Neuronal stem cell (in vitro differentiated cells): ENCODE measurements at regions not wholly inside any gene's neighbourhood (a gene's known extent, or its start where the extent isn't known, plus 50 kb on each side); places are given as distances from the start of the nearest gene placed in this dataset.
A peak's percentile ranks its signal among the peaks of the same experiment; 100 is the strongest.

Source experiments
- DNase-seq: peaks from one replicate; pipeline ENCODE4 v3.0.0-alpha.2; 2013; ENCODE audit warnings: low spot score
- H2AFZ ChIP-seq: one replicate; pipeline ENCODE4 v1.6.1; 2013; ENCODE audit warnings: mild to moderate bottlenecking, low read length, inconsistent platforms
- H2AK5ac ChIP-seq: 2 replicates; pipeline ENCODE4 v1.6.1; 2013; ENCODE audit warnings: low read depth, mild to moderate bottlenecking, inconsistent platforms, low read length, moderate library complexity, mixed read lengths
- H2BK120ac ChIP-seq: 2 replicates; pipeline ENCODE4 v1.6.1; 2013; ENCODE audit warnings: low read depth, mild to moderate bottlenecking, inconsistent platforms, low read length, moderate library complexity, mixed read lengths
- H2BK12ac ChIP-seq: one replicate; pipeline ENCODE4 v1.6.1; 2013; ENCODE audit warnings: low read length, inconsistent platforms
- H2BK15ac ChIP-seq: 2 replicates; pipeline ENCODE4 v1.6.1; 2013; ENCODE audit warnings: mild to moderate bottlenecking, low read length, inconsistent platforms, mixed read lengths
- H2BK5ac ChIP-seq: one replicate; pipeline ENCODE4 v1.6.1; 2013; ENCODE audit warnings: inconsistent platforms, mild to moderate bottlenecking, low read length, moderate library complexity
- H3K14ac ChIP-seq: one replicate; pipeline ENCODE4 v1.6.1; 2013; ENCODE audit warnings: low read length, inconsistent platforms
- H3K18ac ChIP-seq: 2 replicates; pipeline ENCODE4 v1.6.1; 2013; ENCODE audit warnings: low read length, inconsistent platforms
- H3K23ac ChIP-seq: 2 replicates; pipeline ENCODE4 v1.6.1; 2013; ENCODE audit warnings: low read depth, mild to moderate bottlenecking, mixed read lengths, low read length, inconsistent platforms; ENCODE audit not compliant: poor library complexity
- H3K27ac ChIP-seq: replicated peaks from 3 replicates; pipeline ENCODE4 v1.5.1; 2013; ENCODE audit warnings: low read length, inconsistent platforms
- H3K27me3 ChIP-seq, 3 experiments: 2 replicates each; pipeline ENCODE4 v1.6.1; 2013; ENCODE audit warnings: low read length in 3 of 3, mild to moderate bottlenecking in 2 of 3, inconsistent platforms in 1 of 3, low read depth in 1 of 3, mixed read lengths in 1 of 3, moderate library complexity in 1 of 3; ENCODE audit not compliant: control insufficient read depth in 3 of 3, insufficient read depth in 3 of 3
- H3K36me3 ChIP-seq, 2 donors: replicated peaks in 1 of 2; 2 replicates each; pipeline ENCODE4 v1.6.1; 2013; ENCODE audit warnings: low read length in 2 of 2; ENCODE audit not compliant: control insufficient read depth in 2 of 2, insufficient read depth in 2 of 2
- H3K4ac ChIP-seq: 2 replicates; pipeline ENCODE4 v1.6.1; 2013; ENCODE audit warnings: inconsistent platforms, mild to moderate bottlenecking, low read length, moderate library complexity
- H3K4me1 ChIP-seq, 2 donors: 1 replicate in 1 of 2; 2 replicates in 1 of 2; pipeline ENCODE4 v1.6.1; 2013; ENCODE audit warnings: low read length in 2 of 2, low read depth in 1 of 2; ENCODE audit not compliant: control insufficient read depth in 2 of 2, insufficient read depth in 1 of 2
- H3K4me2 ChIP-seq: one replicate; pipeline ENCODE4 v1.6.1; 2013; ENCODE audit warnings: mild to moderate bottlenecking, low read length, inconsistent platforms; ENCODE audit not compliant: insufficient read depth, poor library complexity, severe bottlenecking
- H3K4me3 ChIP-seq, 2 donors: 2 replicates each; pipeline ENCODE4 v1.5.1; 2013; ENCODE audit warnings: low read length in 2 of 2, mild to moderate bottlenecking in 2 of 2, inconsistent platforms in 1 of 2, moderate library complexity in 1 of 2
- H3K79me1 ChIP-seq: one replicate; pipeline ENCODE4 v1.6.1; 2013; ENCODE audit warnings: low read depth, mild to moderate bottlenecking, inconsistent platforms, low read length, moderate library complexity
- H3K9ac ChIP-seq: one replicate; pipeline ENCODE4 v1.6.1; 2013; ENCODE audit warnings: mild to moderate bottlenecking, low read depth, low read length, inconsistent platforms; ENCODE audit not compliant: poor library complexity
- H3K9me3 ChIP-seq, 2 donors: replicated peaks in 1 of 2; 2 replicates each; pipeline versions ENCODE3 to v1.6.1; 2013; ENCODE audit warnings: low read length in 2 of 2, mild to moderate bottlenecking in 2 of 2, inconsistent platforms in 1 of 2, low read depth in 1 of 2, mixed read lengths in 1 of 2, moderate library complexity in 1 of 2; ENCODE audit not compliant: control insufficient read depth in 2 of 2, insufficient read depth in 1 of 2
- H4K8ac ChIP-seq: one replicate; pipeline ENCODE4 v1.6.1; 2013; ENCODE audit warnings: low read depth, mild to moderate bottlenecking, inconsistent platforms, low read length, moderate library complexity
- H4K91ac ChIP-seq: one replicate; pipeline ENCODE4 v1.6.1; 2013; ENCODE audit warnings: low read length, low read depth, mild to moderate bottlenecking, inconsistent platforms; ENCODE audit not compliant: poor library complexity
- WGBS, 2 donors: extraction: QIAGEN DNeasy Blood & Tissue Kit; methylation state at CpG; one replicate each; pipeline ENCODE4 v1.1.7; 2013; ENCODE audit warnings: missing lambda C conversion rate in 2 of 2, mixed read lengths in 1 of 2; ENCODE audit not compliant: insufficient read length in 2 of 2, insufficient replicate concordance in 1 of 2; ENCODE audit errors: extremely low coverage in 2 of 2; 5-methylcytosine and 5-hydroxymethylcytosine counted together

DNA sequence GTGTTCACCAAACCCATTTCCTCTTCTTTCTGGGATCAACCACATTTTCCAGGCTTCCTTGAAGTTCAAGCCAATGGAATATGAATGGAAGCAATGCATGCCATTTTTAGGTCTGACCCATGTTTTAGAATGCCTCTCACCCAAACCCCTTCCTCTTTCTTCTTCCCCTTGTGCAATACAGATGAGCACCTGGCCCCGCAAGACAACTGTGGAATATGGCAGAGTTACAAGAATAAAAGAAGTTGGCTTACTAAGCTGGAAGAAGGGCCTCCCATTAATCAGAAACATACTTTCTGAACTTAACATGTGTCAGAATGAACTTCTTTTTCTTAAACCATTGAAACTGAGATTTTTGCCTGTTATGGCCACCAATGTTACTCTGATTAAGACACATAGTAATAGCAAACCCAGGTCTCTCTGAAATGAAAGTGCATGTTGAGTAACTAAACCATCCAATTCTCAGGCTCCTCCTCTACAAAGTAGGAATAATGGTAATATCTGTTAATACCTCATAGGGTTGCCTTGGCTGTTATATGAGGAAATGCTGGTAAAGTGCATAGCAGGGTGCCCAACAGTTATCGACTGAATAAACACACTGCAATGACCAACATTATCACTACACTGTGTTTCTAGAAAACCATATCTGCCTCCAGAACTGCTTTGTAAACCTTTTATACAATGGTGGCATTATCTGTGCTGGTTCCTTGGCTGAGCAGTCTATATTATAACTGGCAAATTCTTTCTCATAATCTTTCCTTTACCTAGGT lies 382.2 kb upstream of the NRP1 start:
- Histone ChIP-seq H3K4ac (no peak overlapping the region), H3K4me3 (no peak overlapping the region), H4K8ac (no peak overlapping the region), H2BK5ac (no peak overlapping the region), H3K9me3 (peaks cover 3 to 18% of the 10 kb centered on the region in 2 donors), H3K27ac (no peak overlapping the region), H3K79me1 (no peaks in the 10 kb centered on the region), H2BK12ac (no peak overlapping the region), H3K18ac (no peak overlapping the region), H3K14ac (no peak overlapping the region), H3K4me2 (no peak overlapping the region), H3K23ac (no peak overlapping the region), H3K36me3 (no peaks in the 10 kb centered on the region), H3K9ac (no peak overlapping the region), H3K27me3 (no peaks in the 10 kb centered on the region), H3K4me1 (peaks cover 2 to 3% of the 10 kb centered on the region in 2 donors), H2AK5ac (no peak overlapping the region), H2BK15ac (no peak overlapping the region), H2AFZ (no peak overlapping the region), H2BK120ac (no peak overlapping the region), H4K91ac (no peak overlapping the region)
- no CpG with 5 or more reads among the region's 2 CpGs for WGBS, 2 donors
- DNase-seq: no peak

DNA sequence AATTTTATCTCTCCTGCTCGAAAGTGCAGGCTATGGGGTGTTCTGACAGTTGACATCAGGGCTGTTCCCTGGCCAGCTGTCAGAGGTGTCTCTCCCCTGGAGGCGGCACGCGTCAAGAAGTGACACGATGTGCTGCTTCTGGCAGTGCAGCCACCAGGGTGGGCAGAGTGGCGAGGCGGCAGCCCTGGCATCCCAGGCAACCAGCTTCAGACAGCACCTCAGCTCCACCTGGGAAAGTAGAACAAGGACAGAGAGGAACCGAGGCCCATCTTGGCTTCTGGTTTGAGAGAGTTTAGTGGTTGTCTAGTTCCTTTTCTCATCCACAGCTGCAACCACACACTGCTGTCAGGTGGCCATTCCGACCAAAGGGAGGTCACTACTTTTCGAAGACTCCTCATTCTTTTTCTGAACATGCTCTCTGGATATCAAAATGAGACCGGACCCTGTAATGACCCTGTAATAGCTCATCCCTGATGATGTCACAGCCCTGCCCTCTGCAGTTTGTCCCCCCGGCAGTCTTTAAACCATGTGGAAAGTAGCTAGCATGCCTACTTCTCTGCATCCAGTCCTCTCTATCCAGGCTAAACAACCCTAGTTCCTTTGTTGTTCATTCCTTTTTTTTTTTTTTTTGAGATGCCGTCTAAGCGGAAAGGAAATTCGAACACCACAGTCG lies 381.0 kb upstream of the NRP1 start:
- H3K4me3 ChIP-seq: no peak overlapping the region
- WGBS, 2 donors: no CpG with 5 or more reads among the region's 16 CpGs
- no peak overlapping the region for H3K14ac ChIP-seq
- H3K79me1 ChIP-seq: no peaks in the 10 kb centered on the region
- H3K9ac ChIP-seq: peak overlapping the region; percentile 78
- no peak overlapping the region for H2BK5ac ChIP-seq
- H4K8ac ChIP-seq: no peak overlapping the region
- no peaks in the 10 kb centered on the region for H3K27me3 ChIP-seq
- peak overlapping the region; percentile 54 for H2BK15ac ChIP-seq
- no peak overlapping the region for H2BK12ac ChIP-seq
- DNase-seq: no peak
- H3K23ac ChIP-seq: no peak overlapping the region
- peak overlapping the region; percentile 65 for H3K18ac ChIP-seq
- peaks cover 3 to 12% of the 10 kb centered on the region in 2 donors for H3K9me3 ChIP-seq
- no peaks in the 10 kb centered on the region for H3K36me3 ChIP-seq
- H4K91ac ChIP-seq: peak overlapping the region; percentile 35
- no peak overlapping the region for H2AK5ac ChIP-seq
- no peak overlapping the region for H3K27ac ChIP-seq
- no peak overlapping the region for H3K4me2 ChIP-seq
- no peak overlapping the region for H2BK120ac ChIP-seq
- no peak overlapping the region for H3K4ac ChIP-seq
- peak overlapping the region; percentile 30 for H2AFZ ChIP-seq
- H3K4me1 ChIP-seq: peaks cover 2 to 3% of the 10 kb centered on the region in 2 donors

- no peak overlapping the region for H2BK12ac ChIP-seq
- H3K4ac ChIP-seq: no peak overlapping the region
- no peak overlapping the region for H3K9ac ChIP-seq
- H3K14ac ChIP-seq: no peak overlapping the region
- H3K27ac ChIP-seq: no peak overlapping the region
- peaks cover 0 to 3% of the 10 kb centered on the region in 2 donors for H3K4me1 ChIP-seq
- no peak overlapping the region for H2AK5ac ChIP-seq
- no peak for DNase-seq
- H2BK5ac ChIP-seq: no peak overlapping the region
- H2BK120ac ChIP-seq: no peak overlapping the region
- H3K4me3 ChIP-seq: no peak overlapping the region
- peak overlapping the region; percentile 56 for H3K18ac ChIP-seq
- no peak overlapping the region for H4K91ac ChIP-seq
- H3K36me3 ChIP-seq: no peaks in the 10 kb centered on the region
- no peak overlapping the region for H3K23ac ChIP-seq
- H2BK15ac ChIP-seq: no peak overlapping the region
- no peaks in the 10 kb centered on the region for H3K79me1 ChIP-seq
- WGBS, 2 donors: no CpG with 5 or more reads among the region's 7 CpGs
- H3K4me2 ChIP-seq: no peak overlapping the region
- H3K9me3 ChIP-seq: no peaks in the 10 kb centered on the region
- H4K8ac ChIP-seq: no peak overlapping the region
- H3K27me3 ChIP-seq: no peaks in the 10 kb centered on the region
- H2AFZ ChIP-seq: no peak overlapping the region
Observed at GRCh38 chr10:33712825-33713224, 378.4 kb upstream of the NRP1 start.

GRCh38 chr10:33710006-33710405 lies 375.5 kb upstream of the NRP1 start:
- Histone ChIP-seq H3K27me3 (no peaks in the 10 kb centered on the region), H3K4me1 (no peaks in the 10 kb centered on the region), H3K9me3 (no peaks in the 10 kb centered on the region), H3K14ac (no peak overlapping the region), H2BK12ac (no peak overlapping the region), H3K4me3 (no peak overlapping the region), H4K91ac (no peak overlapping the region), H3K4ac (no peak overlapping the region), H3K27ac (no peak overlapping the region), H2BK15ac (no peak overlapping the region), H4K8ac (no peak overlapping the region), H2BK5ac (no peak overlapping the region), H3K23ac (no peak overlapping the region), H2AK5ac (no peak overlapping the region), H3K36me3 (no peaks in the 10 kb centered on the region), H3K9ac (no peak overlapping the region), H3K18ac (no peak overlapping the region), H3K79me1 (no peaks in the 10 kb centered on the region), H2AFZ (no peak overlapping the region), H3K4me2 (no peak overlapping the region), H2BK120ac (no peak overlapping the region)
- DNase-seq: no peak
- WGBS, 2 donors: no CpG with 5 or more reads among the region's 5 CpGs
